ENCODE measurements at regions not wholly inside any gene's neighbourhood (a gene's known extent, or its start where the extent isn't known, plus 50 kb on each side); places are given as distances from the start of the nearest gene placed in this dataset.

GRCh38 chr16:82567175-82567574, 59.6 kb upstream of the CDH13 start:
- DNase-seq (ENCODE audit: low read depth in 2 of 2) = no peak

GRCh38 chr16:82563401-82563800, 63.4 kb upstream of the CDH13 start:
- DNase-seq (ENCODE audit: low read depth in 2 of 2) = no peak

GRCh38 chr16:82562183-82562683, 64.5 kb upstream of the CDH13 start:
- no peak for DNase-seq (ENCODE audit: low read depth in 2 of 2)

- DNase-seq (ENCODE audit: low read depth in 2 of 2) = no peak
Measured at GRCh38 chr16:82560805-82561325, 65.9 kb upstream of the CDH13 start.

GRCh38 chr16:82544378-82545160, 82.2 kb upstream of the CDH13 start:
- no peak for DNase-seq (ENCODE audit: low read depth in 2 of 2)

- no peak for DNase-seq (ENCODE audit: low read depth in 2 of 2)
Measured at GRCh38 chr16:82542714-82543113, 84.1 kb upstream of the CDH13 start.

- no peak for DNase-seq (ENCODE audit: low read depth in 2 of 2)
Measured at GRCh38 chr16:82541103-82541502, 85.7 kb upstream of the CDH13 start.

- no peak for DNase-seq (ENCODE audit: low read depth in 2 of 2)
Measured at GRCh38 chr16:82535764-82536163, 91.0 kb upstream of the CDH13 start.

- DNase-seq (ENCODE audit: low read depth in 2 of 2) = no peak
Measured at GRCh38 chr16:82535262-82535661, 91.5 kb upstream of the CDH13 start.

GRCh38 chr16:82533189-82533588, 93.6 kb upstream of the CDH13 start:
- DNase-seq (ENCODE audit: low read depth in 2 of 2) = no peak

GRCh38 chr16:82530883-82531282, 95.9 kb upstream of the CDH13 start:
- no peak for DNase-seq (ENCODE audit: low read depth in 2 of 2)

GRCh38 chr16:82527101-82527500, 99.7 kb upstream of the CDH13 start:
- no peak for DNase-seq (ENCODE audit: low read depth in 2 of 2)

- DNase-seq (ENCODE audit: low read depth in 2 of 2) = peak in 1 of 2 donors; percentile 52
Measured at GRCh38 chr16:82524976-82525375, 101.8 kb upstream of the CDH13 start.

- no peak for DNase-seq (ENCODE audit: low read depth in 2 of 2)
Measured at GRCh38 chr16:82523815-82524214, 103.0 kb upstream of the CDH13 start.

GRCh38 chr16:82522026-82522425, 104.7 kb upstream of the CDH13 start:
- no peak for DNase-seq (ENCODE audit: low read depth in 2 of 2)

- DNase-seq (ENCODE audit: low read depth in 2 of 2) = no peak
Measured at GRCh38 chr16:82518811-82519210, 108.0 kb upstream of the CDH13 start.

- DNase-seq (ENCODE audit: low read depth in 2 of 2) = no peak
Measured at GRCh38 chr16:82514262-82514661, 112.5 kb upstream of the CDH13 start.

- DNase-seq (ENCODE audit: low read depth in 2 of 2) = no peak
Measured at GRCh38 chr16:82510789-82511305, 115.9 kb upstream of the CDH13 start.

- no peak for DNase-seq (ENCODE audit: low read depth in 2 of 2)
Measured at GRCh38 chr16:82509691-82510430, 116.9 kb upstream of the CDH13 start.

GRCh38 chr16:82506692-82507670, 119.8 kb upstream of the CDH13 start:
- no peak for DNase-seq (ENCODE audit: low read depth in 2 of 2)

- no peak for DNase-seq (ENCODE audit: low read depth in 2 of 2)
Measured at GRCh38 chr16:82504836-82505235, 121.9 kb upstream of the CDH13 start.

Measured in lung microvascular endothelial cell (primary cell).